B cell (primary cell): ENCODE measurements at regions not wholly inside any gene's neighbourhood (a gene's known extent, or its start where the extent isn't known, plus 50 kb on each side); places are given as distances from the start of the nearest gene placed in this dataset.

Source experiments
- ATAC-seq: fragments of 200-7000 bp; cut with Tn5 transposase; one replicate; pipeline ENCODE4 v1.10.0; 2021; ENCODE audit warnings: low read depth, mild to moderate bottlenecking, moderate number of reproducible peaks, moderate library complexity
- CTCF ChIA-PET: fragments of 350-600 bp; sonication (Branson Sonifier 250); formaldehyde crosslinking; loops from one replicate; lab custom pipeline; 2021; ENCODE audit warnings: antibody characterized with exemption, inconsistent platforms; lab: Charles Lee
- POLR2A ChIA-PET: fragments of 350-600 bp; sonication (Branson Sonifier 250); formaldehyde crosslinking; loops from one replicate; lab custom pipeline; 2021; ENCODE audit warnings: antibody characterized with exemption; lab: Charles Lee
- DNase-seq: peaks from one replicate; pipeline ENCODE4 v3.0.0; 2013
- H2AFZ ChIP-seq: 2 replicates; pipeline ENCODE4 v1.6.1; 2012; ENCODE audit warnings: mild to moderate bottlenecking, low read depth, low read length; ENCODE audit not compliant: insufficient read depth, poor library complexity, severe bottlenecking
- H3K27ac ChIP-seq, 2 donors: 1 replicate in 1 of 2; 2 replicates in 1 of 2; pipeline ENCODE4 v1.5.1; 2012 to 2013; ENCODE audit warnings: low read length in 2 of 2, mild to moderate bottlenecking in 2 of 2, moderate library complexity in 1 of 2
- H3K27me3 ChIP-seq, 4 experiments: fragments of 200-600 bp in 1 of 4; sonication (generic) in 1 of 4; replicated peaks in 1 of 4; 1 replicate in 2 of 4; 2 replicates in 2 of 4; pipeline versions ENCODE4 v1.6.1 to v1.7.0; 2013 to 2016; ENCODE audit warnings: low read length in 3 of 4, mild to moderate bottlenecking in 2 of 4, mixed read lengths in 1 of 4, moderate library complexity in 1 of 4; ENCODE audit not compliant: insufficient read depth in 4 of 4, control insufficient read depth in 3 of 4; ENCODE audit errors: control extremely low read depth in 1 of 4
- H3K36me3 ChIP-seq, 2 experiments: replicated peaks in 1 of 2; 1 replicate in 1 of 2; 2 replicates in 1 of 2; pipeline versions ENCODE4 v1.6.1 to v1.7.1; 2013; ENCODE audit warnings: low read length in 1 of 2; ENCODE audit not compliant: insufficient read depth in 2 of 2, control insufficient read depth in 1 of 2; ENCODE audit errors: control extremely low read depth in 1 of 2, extremely low read depth in 1 of 2
- H3K4me1 ChIP-seq, 2 donors: fragments of 200-600 bp in 1 of 2; sonication (generic) in 1 of 2; 1 replicate in 1 of 2; 2 replicates in 1 of 2; pipeline versions ENCODE4 v1.5.1 to v1.6.1; 2013 to 2017; ENCODE audit warnings: low read length in 2 of 2; ENCODE audit not compliant: control insufficient read depth in 2 of 2, insufficient read depth in 2 of 2
- H3K4me2 ChIP-seq: replicated peaks from 2 replicates; pipeline ENCODE3; 2012; ENCODE audit warnings: mild to moderate bottlenecking, low read depth, low read length; ENCODE audit not compliant: poor library complexity, severe bottlenecking
- H3K4me3 ChIP-seq, 5 experiments: fragments of 200-600 bp in 1 of 5; sonication (generic) in 1 of 5; 1 replicate in 3 of 5; 2 replicates in 2 of 5; pipeline versions ENCODE4 v1.5.1 to v1.7.0; 2011 to 2016; ENCODE audit warnings: low read length in 4 of 5, mild to moderate bottlenecking in 4 of 5, low read depth in 2 of 5, control low read depth in 1 of 5, moderate library complexity in 1 of 5; ENCODE audit not compliant: insufficient read depth in 1 of 5; ENCODE audit errors: control extremely low read depth in 1 of 5, extremely low read depth in 1 of 5
- H3K79me2 ChIP-seq: fragments of 200-600 bp; sonication (generic); one replicate; pipeline ENCODE4 v1.6.0; 2016; ENCODE audit warnings: low read length; ENCODE audit not compliant: control insufficient read depth, insufficient read depth
- H3K9ac ChIP-seq: fragments of 200-600 bp; sonication (generic); 2 replicates; pipeline ENCODE4 v1.6.1; 2017; ENCODE audit warnings: mild to moderate bottlenecking, low read length, moderate library complexity
- H3K9me3 ChIP-seq, 3 donors: one replicate each; pipeline versions ENCODE4 v1.6.1 to v1.7.1; 2013; ENCODE audit warnings: low read length in 2 of 3; ENCODE audit not compliant: control insufficient read depth in 2 of 3, insufficient read depth in 1 of 3; ENCODE audit errors: control extremely low read depth in 1 of 3
- H4K20me1 ChIP-seq: 2 replicates; pipeline ENCODE4 v1.6.0; 2012; ENCODE audit warnings: mild to moderate bottlenecking, low read length; ENCODE audit not compliant: insufficient read depth, control insufficient read depth, poor library complexity, severe bottlenecking
- H3K27ac Mint-ChIP-seq: one replicate; pipeline ENCODE4 v1.8.0; 2021; ENCODE audit warnings: mixed read lengths
- H3K27me3 Mint-ChIP-seq: one replicate; pipeline ENCODE4 v1.8.0; 2021; ENCODE audit warnings: mixed read lengths
- H3K4me1 Mint-ChIP-seq: one replicate; pipeline ENCODE4 v1.8.0; 2021; ENCODE audit warnings: mixed read lengths
- H3K4me3 Mint-ChIP-seq: one replicate; pipeline ENCODE4 v1.8.0; 2021; ENCODE audit warnings: mixed read lengths
- H3K9me3 Mint-ChIP-seq: one replicate; pipeline ENCODE4 v1.8.0; 2022; ENCODE audit warnings: mixed read lengths; ENCODE audit not compliant: insufficient read depth
- CTCF ChIP-seq: fragments of 200-600 bp; IDR thresholded peaks from one replicate; pipeline ENCODE4 v1.8.0; 2022; ENCODE audit warnings: antibody characterized with exemption, mild to moderate bottlenecking
- EZH2 ChIP-seq: IDR thresholded peaks from 2 replicates; pipeline ENCODE4 v1.6.1; 2012; ENCODE audit warnings: borderline replicate concordance, low read depth, mild to moderate bottlenecking, moderate library complexity, low read length; ENCODE audit not compliant: insufficient read depth, poor library complexity, severe bottlenecking
- WGBS: methylation state at CpG from one replicate; pipeline ENCODE4 v1.1.5; 2013; ENCODE audit warnings: missing lambda C conversion rate; ENCODE audit not compliant: insufficient coverage; 5-methylcytosine and 5-hydroxymethylcytosine counted together
- intact Hi-C: fragments of 100-400 bp; cut with micrococcal nuclease; formaldehyde crosslinking; loops from one replicate; pipeline ENCODE4 v1.10.0; 2022

- Histone ChIP-seq H3K4me2 (no peak overlapping the region), H3K27ac (no peak overlapping the region), H3K79me2 (no peaks in the 10 kb centered on the region), H3K27me3 (peaks cover 0 to 8% (median 0%) of the 10 kb centered on the region in 4 experiments), H3K36me3 (no peaks in the 10 kb centered on the region), H4K20me1 (no peaks in the 10 kb centered on the region), H3K4me3 (no peak overlapping the region), H2AFZ (no peak overlapping the region), H3K9me3 (no peaks in the 10 kb centered on the region), H3K9ac (no peak overlapping the region), H3K4me1 (no peaks in the 10 kb centered on the region)
- intact Hi-C loops, result no loop called here
- ChIA-PET POLR2A (no interaction called here), CTCF (no interaction called here)
- H3K4me1 Mint-ChIP-seq, result no peaks in the 10 kb centered on the region
- H3K9me3 Mint-ChIP-seq, result no peaks in the 10 kb centered on the region
- peaks cover 3% of the 10 kb centered on the region for H3K27me3 Mint-ChIP-seq
- H3K27ac Mint-ChIP-seq, result no peak overlapping the region
- 86% methylated on average over 3 of the region's 5 CpGs for WGBS
- no peak for ATAC-seq
- no peak for DNase-seq
- TF ChIP-seq EZH2, result no peak
- no peak for TF ChIP-seq CTCF
- H3K4me3 Mint-ChIP-seq, result no peak overlapping the region
Observed at GRCh38 chrX:131609480-131609879, 65.6 kb downstream of the OR13H1 start.

GRCh38 chrX:131613260-131613659 lies 69.4 kb downstream of the OR13H1 start:
- ATAC-seq (no peak), DNase-seq (no peak)
- Histone ChIP-seq H3K4me3 (no peak overlapping the region), H3K9me3 (no peaks in the 10 kb centered on the region), H3K79me2 (no peaks in the 10 kb centered on the region), H4K20me1 (no peaks in the 10 kb centered on the region), H3K4me2 (no peak overlapping the region), H2AFZ (no peak overlapping the region), H3K9ac (no peak overlapping the region), H3K27me3 (peaks cover 0 to 6% (median 0%) of the 10 kb centered on the region in 4 experiments), H3K4me1 (no peaks in the 10 kb centered on the region), H3K36me3 (no peaks in the 10 kb centered on the region), H3K27ac (no peak overlapping the region)
- 100% methylated on average over 1 of the region's 3 CpGs for WGBS
- CTCF ChIA-PET, result no interaction called here
- TF ChIP-seq CTCF, result no peak
- no peak for TF ChIP-seq EZH2
- POLR2A ChIA-PET, result no interaction called here
- Mint-ChIP-seq H3K27me3 (no peaks in the 10 kb centered on the region), H3K4me1 (no peaks in the 10 kb centered on the region), H3K9me3 (no peaks in the 10 kb centered on the region), H3K4me3 (no peak overlapping the region), H3K27ac (no peak overlapping the region)
- intact Hi-C loops, result no loop called here
